ENCODE measurements at regions not wholly inside any gene's neighbourhood (a gene's known extent, or its start where the extent isn't known, plus 50 kb on each side); places are given as distances from the start of the nearest gene placed in this dataset.

DNA sequence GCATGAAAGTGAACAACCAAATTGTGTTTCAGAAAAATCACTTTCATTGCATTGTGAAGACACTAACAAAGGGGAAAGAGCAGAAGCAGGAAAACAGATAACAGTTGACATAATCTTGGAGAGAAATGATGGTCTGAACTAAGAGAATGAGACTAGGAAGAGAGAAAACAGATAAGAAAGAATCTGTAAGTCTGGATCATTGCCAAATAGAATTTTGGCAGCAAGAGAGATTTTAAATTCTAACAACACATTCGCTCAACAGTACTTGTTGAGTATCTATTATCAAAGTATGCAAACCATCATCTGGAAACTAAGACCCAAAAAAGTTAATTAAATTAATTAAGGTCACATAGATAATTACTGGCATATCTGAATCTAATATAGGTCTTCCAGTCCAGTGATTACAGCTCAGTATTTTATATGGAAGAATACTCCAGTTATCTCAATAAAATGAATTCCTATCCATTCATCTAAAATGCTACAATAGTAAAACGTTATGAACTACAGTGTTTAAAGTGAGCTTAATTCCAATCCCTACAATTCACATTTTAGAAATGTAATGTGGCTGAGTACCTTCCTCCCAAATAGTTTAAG, 166.7 kb upstream of the FAT3 start:
- TF ChIP-seq EGR1 (IDR thresholded peaks at IDR 0.05) (no peak), CEBPB (IDR thresholded peaks at IDR 0.05) (no peak), EP300 (IDR thresholded peaks at IDR 0.05; ENCODE audit: borderline replicate concordance) (no peak), CREB1 (IDR thresholded peaks at IDR 0.05; ENCODE audit: low read depth) (no peak), RAD21 (IDR thresholded peaks at IDR 0.05; ENCODE audit: low read depth) (no peak), TCF12 (IDR thresholded peaks at IDR 0.05; ENCODE audit: low read depth) (no peak), YY1 (IDR thresholded peaks at IDR 0.05; ENCODE audit: low read depth) (no peak)
- TF ChIP-seq, protein P1, sequence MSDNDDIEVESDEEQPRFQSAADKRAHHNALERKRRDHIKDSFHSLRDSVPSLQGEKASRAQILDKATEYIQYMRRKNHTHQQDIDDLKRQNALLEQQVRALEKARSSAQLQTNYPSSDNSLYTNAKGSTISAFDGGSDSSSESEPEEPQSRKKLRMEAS (IDR thresholded peaks at IDR 0.05) = no peak
- TF ChIP-seq, protein P2, sequence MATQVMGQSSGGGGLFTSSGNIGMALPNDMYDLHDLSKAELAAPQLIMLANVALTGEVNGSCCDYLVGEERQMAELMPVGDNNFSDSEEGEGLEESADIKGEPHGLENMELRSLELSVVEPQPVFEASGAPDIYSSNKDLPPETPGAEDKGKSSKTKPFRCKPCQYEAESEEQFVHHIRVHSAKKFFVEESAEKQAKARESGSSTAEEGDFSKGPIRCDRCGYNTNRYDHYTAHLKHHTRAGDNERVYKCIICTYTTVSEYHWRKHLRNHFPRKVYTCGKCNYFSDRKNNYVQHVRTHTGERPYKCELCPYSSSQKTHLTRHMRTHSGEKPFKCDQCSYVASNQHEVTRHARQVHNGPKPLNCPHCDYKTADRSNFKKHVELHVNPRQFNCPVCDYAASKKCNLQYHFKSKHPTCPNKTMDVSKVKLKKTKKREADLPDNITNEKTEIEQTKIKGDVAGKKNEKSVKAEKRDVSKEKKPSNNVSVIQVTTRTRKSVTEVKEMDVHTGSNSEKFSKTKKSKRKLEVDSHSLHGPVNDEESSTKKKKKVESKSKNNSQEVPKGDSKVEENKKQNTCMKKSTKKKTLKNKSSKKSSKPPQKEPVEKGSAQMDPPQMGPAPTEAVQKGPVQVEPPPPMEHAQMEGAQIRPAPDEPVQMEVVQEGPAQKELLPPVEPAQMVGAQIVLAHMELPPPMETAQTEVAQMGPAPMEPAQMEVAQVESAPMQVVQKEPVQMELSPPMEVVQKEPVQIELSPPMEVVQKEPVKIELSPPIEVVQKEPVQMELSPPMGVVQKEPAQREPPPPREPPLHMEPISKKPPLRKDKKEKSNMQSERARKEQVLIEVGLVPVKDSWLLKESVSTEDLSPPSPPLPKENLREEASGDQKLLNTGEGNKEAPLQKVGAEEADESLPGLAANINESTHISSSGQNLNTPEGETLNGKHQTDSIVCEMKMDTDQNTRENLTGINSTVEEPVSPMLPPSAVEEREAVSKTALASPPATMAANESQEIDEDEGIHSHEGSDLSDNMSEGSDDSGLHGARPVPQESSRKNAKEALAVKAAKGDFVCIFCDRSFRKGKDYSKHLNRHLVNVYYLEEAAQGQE (IDR thresholded peaks at IDR 0.05; ENCODE audit: low read depth) = no peak

DNA sequence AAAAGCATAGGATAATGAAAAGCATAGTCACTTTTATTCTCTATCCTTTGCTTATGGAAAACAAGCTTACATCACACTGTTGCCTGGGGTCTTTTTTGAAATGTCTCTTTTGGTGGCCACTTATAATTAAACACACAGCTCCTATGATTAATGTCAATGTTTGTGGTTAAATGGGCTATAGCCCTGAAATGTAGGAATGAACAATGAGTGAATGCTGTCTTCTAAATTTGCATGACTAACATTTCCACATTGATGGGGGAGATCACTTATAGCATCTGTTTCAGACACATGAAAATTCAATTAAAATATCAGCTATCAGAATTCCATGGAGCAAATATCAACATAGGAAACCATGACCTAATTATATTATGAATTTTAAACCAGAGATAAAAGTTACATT, 171.4 kb upstream of the FAT3 start:
- TF ChIP-seq, protein P2 (IDR thresholded peaks at IDR 0.05; ENCODE audit: low read depth) = no peak
- TF ChIP-seq NFIC (IDR thresholded peaks at IDR 0.05) = no peak
- no peak for TF ChIP-seq YY1 (IDR thresholded peaks at IDR 0.05; ENCODE audit: low read depth)
- no peak for TF ChIP-seq FOXM1 (IDR thresholded peaks at IDR 0.05; ENCODE audit: borderline replicate concordance, low read depth)
- no peak for TF ChIP-seq ZBTB7A (IDR thresholded peaks at IDR 0.05; ENCODE audit: low read depth)
- no peak for TF ChIP-seq TCF12 (IDR thresholded peaks at IDR 0.05; ENCODE audit: low read depth)
- TF ChIP-seq CEBPB (IDR thresholded peaks at IDR 0.05) = no peak
- TF ChIP-seq, protein P3, sequence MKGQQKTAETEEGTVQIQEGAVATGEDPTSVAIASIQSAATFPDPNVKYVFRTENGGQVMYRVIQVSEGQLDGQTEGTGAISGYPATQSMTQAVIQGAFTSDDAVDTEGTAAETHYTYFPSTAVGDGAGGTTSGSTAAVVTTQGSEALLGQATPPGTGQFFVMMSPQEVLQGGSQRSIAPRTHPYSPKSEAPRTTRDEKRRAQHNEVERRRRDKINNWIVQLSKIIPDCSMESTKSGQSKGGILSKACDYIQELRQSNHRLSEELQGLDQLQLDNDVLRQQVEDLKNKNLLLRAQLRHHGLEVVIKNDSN (IDR thresholded peaks at IDR 0.05) = no peak
- TF ChIP-seq TAF1 (IDR thresholded peaks at IDR 0.05; ENCODE audit: low read depth) = no peak
- TF ChIP-seq EGR1 (IDR thresholded peaks at IDR 0.05) = no peak
- no peak for TF ChIP-seq EP300 (IDR thresholded peaks at IDR 0.05; ENCODE audit: borderline replicate concordance)
- no peak for TF ChIP-seq RAD21 (IDR thresholded peaks at IDR 0.05; ENCODE audit: low read depth)
- TF ChIP-seq, protein P1 (IDR thresholded peaks at IDR 0.05) = no peak
- TF ChIP-seq TEAD4 (IDR thresholded peaks at IDR 0.05) = no peak
- no peak for TF ChIP-seq CREB1 (IDR thresholded peaks at IDR 0.05; ENCODE audit: low read depth)

DNA sequence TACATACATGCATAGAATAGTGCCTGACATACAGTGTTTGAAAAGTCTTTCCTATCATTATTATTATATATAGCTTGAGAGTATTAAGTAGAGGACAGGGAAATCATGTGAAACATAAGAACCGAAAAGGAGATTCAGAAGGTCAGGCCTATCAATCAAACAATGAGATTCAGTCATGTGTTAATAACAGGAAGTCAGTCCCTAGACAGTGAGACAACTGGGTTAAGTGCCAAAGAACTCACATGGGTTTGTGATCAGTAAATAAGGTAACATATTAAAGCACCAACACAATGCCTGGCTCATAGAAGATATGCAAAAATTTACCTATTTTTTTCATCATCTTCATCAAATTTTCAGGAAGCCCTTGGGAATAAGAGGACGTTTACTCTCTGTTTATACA, 174.3 kb upstream of the FAT3 start:
- TF ChIP-seq CREB1 (IDR thresholded peaks at IDR 0.05; ENCODE audit: low read depth) = no peak
- no peak for TF ChIP-seq FOXM1 (IDR thresholded peaks at IDR 0.05; ENCODE audit: borderline replicate concordance, low read depth)
- no peak for TF ChIP-seq CEBPB (IDR thresholded peaks at IDR 0.05)
- TF ChIP-seq, protein P3 (IDR thresholded peaks at IDR 0.05) = no peak

DNA sequence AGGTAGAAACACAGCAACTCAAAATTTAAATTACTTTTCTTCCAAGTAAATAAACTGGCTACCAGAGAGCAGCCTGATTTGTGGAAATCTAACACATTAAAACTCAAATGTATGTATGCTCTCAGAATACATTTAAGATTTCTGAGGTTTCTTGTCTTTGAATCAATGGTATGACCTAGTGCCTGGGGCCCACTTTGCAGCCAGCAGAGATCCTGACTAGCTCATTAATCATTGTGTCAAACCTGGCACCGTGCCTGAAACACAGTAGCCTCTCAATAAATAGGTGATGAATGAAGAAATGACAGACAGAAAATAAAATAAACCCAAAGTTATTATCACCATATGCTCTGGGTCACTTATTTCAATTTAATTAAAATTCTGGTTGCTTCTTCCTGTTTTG, 176.2 kb upstream of the FAT3 start:
- TF ChIP-seq NFIC (IDR thresholded peaks at IDR 0.05) = no peak
- TF ChIP-seq, protein P3 (IDR thresholded peaks at IDR 0.05) = no peak

DNA sequence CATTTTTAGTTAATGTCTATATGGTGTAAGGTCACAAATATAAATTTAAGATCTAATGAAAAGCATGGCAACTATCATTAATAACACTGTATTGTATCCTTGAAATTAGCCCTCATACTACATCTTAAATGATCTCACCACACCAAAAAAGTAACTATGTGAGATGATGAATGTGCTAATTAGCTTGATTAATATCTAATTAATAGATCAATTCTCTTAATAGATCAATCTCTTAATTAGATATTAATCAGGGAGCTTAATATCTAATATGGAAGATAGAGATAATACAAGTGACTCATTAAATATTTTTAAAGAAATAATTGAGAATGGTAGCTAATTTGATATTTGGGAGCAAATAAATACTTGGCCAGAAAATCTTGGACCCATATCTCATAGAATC, 178.5 kb upstream of the FAT3 start:
- no peak for TF ChIP-seq ZBTB7A (IDR thresholded peaks at IDR 0.05; ENCODE audit: low read depth)
- TF ChIP-seq, protein P3 (IDR thresholded peaks at IDR 0.05) = no peak
- TF ChIP-seq RAD21 (IDR thresholded peaks at IDR 0.05; ENCODE audit: low read depth) = no peak
- no peak for TF ChIP-seq EP300 (IDR thresholded peaks at IDR 0.05; ENCODE audit: borderline replicate concordance)

DNA sequence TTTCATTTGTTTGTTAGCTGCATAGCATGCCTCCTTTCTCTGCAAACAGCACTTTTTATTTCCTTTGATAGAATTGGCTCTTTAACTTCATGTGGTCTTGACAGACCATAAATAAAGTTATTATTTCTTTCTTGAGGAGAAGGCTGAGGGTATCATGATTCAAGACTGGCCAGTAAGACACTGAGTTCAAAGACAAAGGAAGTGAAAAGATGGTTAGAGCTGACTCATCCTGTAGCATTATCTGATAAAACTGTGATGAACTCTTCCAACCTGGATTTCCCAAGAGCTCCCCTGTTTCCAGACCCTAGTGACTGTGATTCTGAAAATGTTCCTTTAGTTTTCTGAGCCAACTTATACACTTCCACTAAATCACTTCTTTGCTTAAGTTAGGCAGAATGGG, 179.3 kb upstream of the FAT3 start:
- TF ChIP-seq EP300 (IDR thresholded peaks at IDR 0.05; ENCODE audit: borderline replicate concordance) (no peak), FOXM1 (IDR thresholded peaks at IDR 0.05; ENCODE audit: borderline replicate concordance, low read depth) (no peak), NFIC (IDR thresholded peaks at IDR 0.05) (no peak), YY1 (IDR thresholded peaks at IDR 0.05; ENCODE audit: low read depth) (no peak), EGR1 (IDR thresholded peaks at IDR 0.05) (no peak), TAF1 (IDR thresholded peaks at IDR 0.05; ENCODE audit: low read depth) (no peak)
- TF ChIP-seq, protein P2 (IDR thresholded peaks at IDR 0.05; ENCODE audit: low read depth) = no peak
- TF ChIP-seq, protein P3 (IDR thresholded peaks at IDR 0.05) = no peak

Measured in Ishikawa (cell line).